Stromal cell of bone marrow (primary cell): ENCODE measurements at regions not wholly inside any gene's neighbourhood (a gene's known extent, or its start where the extent isn't known, plus 50 kb on each side); places are given as distances from the start of the nearest gene placed in this dataset.

Experiments
- DNase-seq: peaks from one replicate; pipeline ENCODE4 v3.0.0-alpha.2; 2012; ENCODE audit warnings: low read depth

- DNase-seq = no peak
Measured at GRCh38 chr15:95290176-95290974, 1040.1 kb upstream of the NR2F2 start.

GRCh38 chr15:95291898-95292472 lies 1038.5 kb upstream of the NR2F2 start:
- DNase-seq = no peak

- no peak for DNase-seq
Measured at GRCh38 chr15:95292785-95293450, 1037.6 kb upstream of the NR2F2 start.

- no peak for DNase-seq
Measured at GRCh38 chr15:95293456-95294031, 1037.0 kb upstream of the NR2F2 start.

GRCh38 chr15:95295363-95295762 lies 1035.1 kb upstream of the NR2F2 start:
- no peak for DNase-seq

- DNase-seq = no peak
Measured at GRCh38 chr15:95295896-95296625, 1034.4 kb upstream of the NR2F2 start.

- DNase-seq = no peak
Measured at GRCh38 chr15:95296643-95297042, 1033.9 kb upstream of the NR2F2 start.

GRCh38 chr15:95298729-95299128 lies 1031.8 kb upstream of the NR2F2 start:
- DNase-seq = no peak

GRCh38 chr15:95300958-95301357 lies 1029.5 kb upstream of the NR2F2 start:
- no peak for DNase-seq

GRCh38 chr15:95302206-95302605 lies 1028.3 kb upstream of the NR2F2 start:
- no peak for DNase-seq

- no peak for DNase-seq
Measured at GRCh38 chr15:95302809-95303208, 1027.7 kb upstream of the NR2F2 start.

GRCh38 chr15:95303713-95304112 lies 1026.8 kb upstream of the NR2F2 start:
- DNase-seq = no peak

GRCh38 chr15:95304151-95304946 lies 1026.2 kb upstream of the NR2F2 start:
- DNase-seq = peak; percentile 53

- DNase-seq = no peak
Measured at GRCh38 chr15:95304947-95305400, 1025.5 kb upstream of the NR2F2 start.

- DNase-seq = no peak
Measured at GRCh38 chr15:95307115-95307514, 1023.4 kb upstream of the NR2F2 start.

- DNase-seq = no peak
Measured at GRCh38 chr15:95319242-95319641, 1011.3 kb upstream of the NR2F2 start.

GRCh38 chr15:95323796-95324195 lies 1006.7 kb upstream of the NR2F2 start:
- DNase-seq = no peak

GRCh38 chr15:95324656-95325055 lies 1005.8 kb upstream of the NR2F2 start:
- no peak for DNase-seq

- DNase-seq = no peak
Measured at GRCh38 chr15:95325763-95326404, 1004.6 kb upstream of the NR2F2 start.

GRCh38 chr15:95326431-95327182 lies 1003.9 kb upstream of the NR2F2 start:
- no peak for DNase-seq
